ENCODE measurements at regions not wholly inside any gene's neighbourhood (a gene's known extent, or its start where the extent isn't known, plus 50 kb on each side); places are given as distances from the start of the nearest gene placed in this dataset.

GRCh38 chr12:63325757-63326156 is 174.8 kb upstream of the AVPR1A start:
- Histone ChIP-seq H3K27ac (no peak overlapping the region), H3K4me3 (no peak overlapping the region)

DNA sequence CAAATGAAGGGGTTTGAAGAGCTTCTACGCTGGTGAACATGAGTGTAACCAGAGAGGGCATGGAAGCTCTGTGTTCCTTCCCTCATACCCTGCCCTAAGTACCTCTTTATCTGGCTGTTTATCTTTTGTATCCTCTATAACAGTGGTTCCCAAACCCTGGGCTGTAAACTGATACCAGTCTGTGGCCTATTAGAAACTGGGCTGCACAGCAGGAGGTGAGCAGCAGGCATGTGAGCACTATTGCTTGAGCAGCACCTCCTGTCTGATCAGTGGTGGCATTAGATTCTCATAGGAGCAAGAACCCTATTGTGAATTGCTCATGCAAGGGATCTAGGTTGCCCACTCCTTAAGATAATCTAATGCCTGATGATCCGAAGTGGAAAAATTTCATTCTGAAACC is 172.9 kb upstream of the AVPR1A start:
- no peak overlapping the region for H3K4me3 ChIP-seq
- H3K27ac ChIP-seq = no peak overlapping the region

DNA sequence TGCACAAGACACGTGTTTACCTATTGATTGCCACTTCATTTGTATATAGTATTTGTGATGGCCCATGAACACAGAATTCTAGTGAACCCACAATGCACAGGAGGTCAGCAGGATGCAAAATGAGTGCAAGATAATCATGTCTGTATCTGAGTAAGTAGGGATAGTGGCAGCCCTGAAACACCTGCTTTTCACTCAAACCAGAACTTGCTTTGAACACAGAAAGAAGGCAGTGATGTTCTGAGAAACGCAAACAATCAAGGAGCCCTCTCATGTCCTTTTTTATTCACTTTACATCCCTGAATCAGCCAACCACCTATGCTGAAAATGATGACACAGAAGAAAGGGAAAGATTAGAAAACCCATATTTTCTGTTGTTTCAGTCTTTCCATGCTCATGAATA is 170.4 kb upstream of the AVPR1A start:
- Histone ChIP-seq H3K4me3 (no peak overlapping the region), H3K27ac (no peak overlapping the region)

GRCh38 chr12:63319936-63320633 is 169.1 kb upstream of the AVPR1A start:
- Histone ChIP-seq H3K27ac (no peak overlapping the region), H3K4me3 (no peak overlapping the region)

GRCh38 chr12:63319386-63319785 is 168.4 kb upstream of the AVPR1A start:
- H3K27ac ChIP-seq = no peak overlapping the region
- no peak overlapping the region for H3K4me3 ChIP-seq

GRCh38 chr12:63318933-63319332 is 167.9 kb upstream of the AVPR1A start:
- no peak overlapping the region for H3K27ac ChIP-seq
- H3K4me3 ChIP-seq = no peak overlapping the region

DNA sequence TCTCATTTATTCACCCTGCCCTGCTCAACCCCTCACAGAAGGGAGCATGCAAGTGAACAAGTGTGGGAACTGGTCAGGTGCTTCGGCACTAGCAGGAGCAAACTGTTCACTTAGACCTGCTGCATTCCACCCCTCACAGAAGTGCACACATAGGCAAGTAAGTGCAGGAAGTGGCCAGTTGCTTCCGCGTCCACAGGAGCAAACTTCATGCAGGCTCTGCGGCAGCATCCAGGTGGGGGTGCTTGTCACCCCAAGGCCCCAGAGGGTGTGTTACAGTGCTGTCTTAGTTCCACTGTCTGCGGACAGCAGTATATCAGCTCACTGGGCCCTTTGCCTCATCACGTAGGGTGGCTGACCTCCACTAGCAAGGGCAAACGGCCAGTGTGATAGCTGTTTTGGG is 167.3 kb upstream of the AVPR1A start:
- Histone ChIP-seq H3K27ac (no peak overlapping the region), H3K4me3 (no peak overlapping the region)

DNA sequence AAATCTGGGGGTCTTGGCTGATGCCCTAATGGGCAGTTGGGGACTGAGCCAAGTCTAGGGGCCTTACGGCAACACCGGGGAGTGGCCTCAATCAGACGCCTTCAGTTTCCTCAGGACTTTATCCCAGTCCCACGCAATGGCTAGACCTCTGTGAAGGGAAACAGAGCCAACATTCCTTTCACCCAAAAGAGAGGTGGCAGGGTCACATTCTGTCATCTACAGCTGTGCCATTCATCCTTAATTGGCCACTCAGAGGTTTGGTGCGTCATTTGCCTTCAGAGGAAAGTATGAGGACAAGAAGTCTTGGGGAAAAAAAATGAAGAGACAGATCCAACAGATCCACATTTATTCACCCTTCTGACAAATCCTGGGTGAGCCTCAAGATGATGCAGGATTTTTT is 166.9 kb upstream of the AVPR1A start:
- Histone ChIP-seq H3K4me3 (no peak overlapping the region), H3K27ac (no peak overlapping the region)

DNA sequence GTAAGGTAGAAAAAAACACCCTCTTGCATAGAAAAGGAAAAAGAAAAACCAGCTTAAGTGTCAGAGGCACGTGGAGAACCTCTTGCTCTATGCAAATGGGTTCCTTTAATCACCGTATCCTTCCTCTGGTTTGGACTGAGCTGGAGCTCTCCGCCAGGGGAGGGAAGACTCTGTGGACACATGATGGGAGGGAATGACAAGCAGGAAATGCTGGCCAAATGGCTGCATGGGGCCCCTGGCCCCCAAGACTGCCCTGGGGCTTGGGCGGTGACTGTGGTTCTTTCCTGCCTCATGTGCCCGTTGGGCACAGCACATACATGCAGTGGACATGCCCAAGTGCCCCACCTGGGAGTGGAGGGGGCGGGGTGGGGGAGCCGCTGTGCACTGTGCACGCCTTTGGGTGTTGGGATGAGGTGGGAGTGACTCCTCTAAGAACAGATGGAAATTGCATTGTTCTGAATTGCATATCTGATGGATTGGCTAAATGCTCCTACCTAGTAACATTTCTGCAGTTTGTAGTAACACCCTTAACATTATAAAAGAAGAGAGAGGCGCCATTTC is 166.4 kb upstream of the AVPR1A start:
- Histone ChIP-seq H3K27ac (no peak overlapping the region), H3K4me3 (no peak overlapping the region)

- no peak overlapping the region for H3K4me3 ChIP-seq
- H3K27ac ChIP-seq = no peak overlapping the region
Measured at GRCh38 chr12:63313139-63313538, 162.1 kb upstream of the AVPR1A start.

GRCh38 chr12:63308671-63309070 is 157.7 kb upstream of the AVPR1A start:
- H3K27ac ChIP-seq = no peak overlapping the region
- no peak overlapping the region for H3K4me3 ChIP-seq

DNA sequence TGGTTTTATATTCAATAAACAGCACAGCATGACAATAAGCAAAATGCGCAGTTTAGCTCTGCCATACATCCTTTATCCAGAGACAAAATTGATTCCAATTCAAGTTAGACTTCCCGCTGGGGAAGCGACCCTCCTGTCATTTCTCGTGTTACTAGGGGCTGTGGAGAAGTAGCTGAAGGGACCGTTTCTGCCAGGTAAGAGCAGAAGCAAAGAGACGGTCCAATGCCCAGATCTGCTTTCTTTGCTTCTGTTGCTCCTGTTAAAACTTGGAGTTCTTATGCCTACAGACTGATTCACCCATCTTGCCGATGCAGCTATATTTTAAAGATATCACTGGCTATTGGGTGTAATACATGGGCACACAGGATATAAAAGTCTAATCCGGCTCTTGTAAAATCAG is 156.8 kb upstream of the AVPR1A start:
- Histone ChIP-seq H3K27ac (peak overlapping the region in 1 of 21 experiments; percentile 11), H3K4me3 (no peak overlapping the region)

- H3K27ac ChIP-seq = no peak overlapping the region
- H3K4me3 ChIP-seq = no peak overlapping the region
Measured at GRCh38 chr12:63305901-63306875, 155.2 kb upstream of the AVPR1A start.

- Histone ChIP-seq H3K4me3 (no peak overlapping the region), H3K27ac (no peak overlapping the region)
Measured at GRCh38 chr12:63304887-63305316, 153.9 kb upstream of the AVPR1A start.

GRCh38 chr12:63302941-63303536 is 152.0 kb upstream of the AVPR1A start:
- H3K4me3 ChIP-seq = no peak overlapping the region
- no peak overlapping the region for H3K27ac ChIP-seq

- Histone ChIP-seq H3K27ac (peak overlapping the region in 1 of 21 experiments; percentile 15), H3K4me3 (no peak overlapping the region)
Measured at GRCh38 chr12:63302269-63302940, 151.4 kb upstream of the AVPR1A start.

- Histone ChIP-seq H3K4me3 (no peak overlapping the region), H3K27ac (no peak overlapping the region)
Measured at GRCh38 chr12:63301311-63301710, 150.3 kb upstream of the AVPR1A start.

DNA sequence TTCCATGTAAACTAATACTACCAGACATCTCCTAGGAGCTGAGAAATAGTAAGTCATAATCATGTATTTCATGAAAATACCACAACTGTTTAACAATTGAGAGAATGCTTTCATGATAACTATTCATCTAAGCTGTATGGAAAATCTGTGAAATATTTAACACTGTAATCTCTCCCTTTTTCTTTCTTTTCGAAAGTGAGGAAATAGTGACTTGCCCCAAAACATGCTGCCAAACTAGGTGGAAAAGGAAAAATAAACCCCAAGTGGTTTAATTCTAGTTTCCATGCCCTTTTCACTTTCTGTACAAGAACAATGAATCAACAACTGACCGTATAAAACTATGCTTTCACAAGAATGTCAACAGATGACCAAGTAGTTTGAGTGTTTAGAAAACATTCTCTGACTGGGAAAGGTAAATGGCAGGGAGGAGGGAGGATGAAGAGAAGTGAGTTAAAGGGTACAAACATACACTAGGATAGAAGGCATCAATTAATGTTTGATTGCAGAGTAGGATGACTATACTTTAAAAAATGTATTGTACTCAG is 147.5 kb upstream of the AVPR1A start:
- Histone ChIP-seq H3K27ac (no peak overlapping the region), H3K4me3 (no peak overlapping the region)

DNA sequence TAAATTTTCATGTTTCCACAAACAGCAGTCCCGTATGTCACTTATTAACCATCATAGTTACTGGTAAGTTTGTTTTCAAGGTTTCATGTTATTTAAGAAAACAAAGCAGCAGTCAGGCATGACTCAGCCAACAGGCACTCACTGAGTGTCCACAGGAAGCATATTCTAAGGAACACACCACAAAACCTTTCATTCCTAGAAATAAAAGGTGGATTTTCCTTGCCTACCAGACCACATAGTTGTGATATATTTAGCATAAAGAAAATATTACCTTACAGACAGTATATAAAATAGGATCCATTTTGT is 143.3 kb upstream of the AVPR1A start:
- Histone ChIP-seq H3K27ac (no peak overlapping the region), H3K4me3 (no peak overlapping the region)
